B cell (primary cell): ENCODE measurements at regions not wholly inside any gene's neighbourhood (a gene's known extent, or its start where the extent isn't known, plus 50 kb on each side); places are given as distances from the start of the nearest gene placed in this dataset.

ENCODE experiments used
- ATAC-seq: fragments of 200-7000 bp; cut with Tn5 transposase; one replicate; pipeline ENCODE4 v1.10.0; 2021; ENCODE audit warnings: low read depth, mild to moderate bottlenecking, moderate number of reproducible peaks, moderate library complexity
- CTCF ChIA-PET: fragments of 350-600 bp; sonication (Branson Sonifier 250); formaldehyde crosslinking; loops from one replicate; lab custom pipeline; 2021; ENCODE audit warnings: antibody characterized with exemption, inconsistent platforms; lab: Charles Lee
- POLR2A ChIA-PET: fragments of 350-600 bp; sonication (Branson Sonifier 250); formaldehyde crosslinking; loops from one replicate; lab custom pipeline; 2021; ENCODE audit warnings: antibody characterized with exemption; lab: Charles Lee
- DNase-seq: peaks from one replicate; pipeline ENCODE4 v3.0.0; 2013
- H2AFZ ChIP-seq: 2 replicates; pipeline ENCODE4 v1.6.1; 2012; ENCODE audit warnings: mild to moderate bottlenecking, low read depth, low read length; ENCODE audit not compliant: insufficient read depth, poor library complexity, severe bottlenecking
- H3K27ac ChIP-seq, 2 donors: 1 replicate in 1 of 2; 2 replicates in 1 of 2; pipeline ENCODE4 v1.5.1; 2012 to 2013; ENCODE audit warnings: low read length in 2 of 2, mild to moderate bottlenecking in 2 of 2, moderate library complexity in 1 of 2
- H3K27me3 ChIP-seq, 4 experiments: fragments of 200-600 bp in 1 of 4; sonication (generic) in 1 of 4; replicated peaks in 1 of 4; 1 replicate in 2 of 4; 2 replicates in 2 of 4; pipeline versions ENCODE4 v1.6.1 to v1.7.0; 2013 to 2016; ENCODE audit warnings: low read length in 3 of 4, mild to moderate bottlenecking in 2 of 4, mixed read lengths in 1 of 4, moderate library complexity in 1 of 4; ENCODE audit not compliant: insufficient read depth in 4 of 4, control insufficient read depth in 3 of 4; ENCODE audit errors: control extremely low read depth in 1 of 4
- H3K36me3 ChIP-seq, 2 experiments: replicated peaks in 1 of 2; 1 replicate in 1 of 2; 2 replicates in 1 of 2; pipeline versions ENCODE4 v1.6.1 to v1.7.1; 2013; ENCODE audit warnings: low read length in 1 of 2; ENCODE audit not compliant: insufficient read depth in 2 of 2, control insufficient read depth in 1 of 2; ENCODE audit errors: control extremely low read depth in 1 of 2, extremely low read depth in 1 of 2
- H3K4me1 ChIP-seq, 2 donors: fragments of 200-600 bp in 1 of 2; sonication (generic) in 1 of 2; 1 replicate in 1 of 2; 2 replicates in 1 of 2; pipeline versions ENCODE4 v1.5.1 to v1.6.1; 2013 to 2017; ENCODE audit warnings: low read length in 2 of 2; ENCODE audit not compliant: control insufficient read depth in 2 of 2, insufficient read depth in 2 of 2
- H3K4me2 ChIP-seq: replicated peaks from 2 replicates; pipeline ENCODE3; 2012; ENCODE audit warnings: mild to moderate bottlenecking, low read depth, low read length; ENCODE audit not compliant: poor library complexity, severe bottlenecking
- H3K4me3 ChIP-seq, 5 experiments: fragments of 200-600 bp in 1 of 5; sonication (generic) in 1 of 5; 1 replicate in 3 of 5; 2 replicates in 2 of 5; pipeline versions ENCODE4 v1.5.1 to v1.7.0; 2011 to 2016; ENCODE audit warnings: low read length in 4 of 5, mild to moderate bottlenecking in 4 of 5, low read depth in 2 of 5, control low read depth in 1 of 5, moderate library complexity in 1 of 5; ENCODE audit not compliant: insufficient read depth in 1 of 5; ENCODE audit errors: control extremely low read depth in 1 of 5, extremely low read depth in 1 of 5
- H3K79me2 ChIP-seq: fragments of 200-600 bp; sonication (generic); one replicate; pipeline ENCODE4 v1.6.0; 2016; ENCODE audit warnings: low read length; ENCODE audit not compliant: control insufficient read depth, insufficient read depth
- H3K9ac ChIP-seq: fragments of 200-600 bp; sonication (generic); 2 replicates; pipeline ENCODE4 v1.6.1; 2017; ENCODE audit warnings: mild to moderate bottlenecking, low read length, moderate library complexity
- H3K9me3 ChIP-seq, 3 donors: one replicate each; pipeline versions ENCODE4 v1.6.1 to v1.7.1; 2013; ENCODE audit warnings: low read length in 2 of 3; ENCODE audit not compliant: control insufficient read depth in 2 of 3, insufficient read depth in 1 of 3; ENCODE audit errors: control extremely low read depth in 1 of 3
- H4K20me1 ChIP-seq: 2 replicates; pipeline ENCODE4 v1.6.0; 2012; ENCODE audit warnings: mild to moderate bottlenecking, low read length; ENCODE audit not compliant: insufficient read depth, control insufficient read depth, poor library complexity, severe bottlenecking
- H3K27ac Mint-ChIP-seq: one replicate; pipeline ENCODE4 v1.8.0; 2021; ENCODE audit warnings: mixed read lengths
- H3K27me3 Mint-ChIP-seq: one replicate; pipeline ENCODE4 v1.8.0; 2021; ENCODE audit warnings: mixed read lengths
- H3K4me1 Mint-ChIP-seq: one replicate; pipeline ENCODE4 v1.8.0; 2021; ENCODE audit warnings: mixed read lengths
- H3K4me3 Mint-ChIP-seq: one replicate; pipeline ENCODE4 v1.8.0; 2021; ENCODE audit warnings: mixed read lengths
- H3K9me3 Mint-ChIP-seq: one replicate; pipeline ENCODE4 v1.8.0; 2022; ENCODE audit warnings: mixed read lengths; ENCODE audit not compliant: insufficient read depth
- CTCF ChIP-seq: fragments of 200-600 bp; IDR thresholded peaks from one replicate; pipeline ENCODE4 v1.8.0; 2022; ENCODE audit warnings: antibody characterized with exemption, mild to moderate bottlenecking
- EZH2 ChIP-seq: IDR thresholded peaks from 2 replicates; pipeline ENCODE4 v1.6.1; 2012; ENCODE audit warnings: borderline replicate concordance, low read depth, mild to moderate bottlenecking, moderate library complexity, low read length; ENCODE audit not compliant: insufficient read depth, poor library complexity, severe bottlenecking
- WGBS: methylation state at CpG from one replicate; pipeline ENCODE4 v1.1.5; 2013; ENCODE audit warnings: missing lambda C conversion rate; ENCODE audit not compliant: insufficient coverage; 5-methylcytosine and 5-hydroxymethylcytosine counted together
- intact Hi-C: fragments of 100-400 bp; cut with micrococcal nuclease; formaldehyde crosslinking; loops from one replicate; pipeline ENCODE4 v1.10.0; 2022

- 100% methylated on average over 3 of the region's 4 CpGs for WGBS
- no peak for ATAC-seq
- ChIA-PET POLR2A (no interaction called here), CTCF (no interaction called here)
- Histone ChIP-seq H3K27me3 (peaks cover 0 to 4% (median under 1%) of the 10 kb centered on the region in 4 experiments), H3K36me3 (no peaks in the 10 kb centered on the region), H3K79me2 (no peaks in the 10 kb centered on the region), H3K4me2 (no peak overlapping the region), H3K9ac (no peak overlapping the region), H3K9me3 (no peaks in the 10 kb centered on the region), H2AFZ (no peak overlapping the region), H3K4me3 (no peak overlapping the region), H3K4me1 (no peaks in the 10 kb centered on the region), H4K20me1 (no peaks in the 10 kb centered on the region), H3K27ac (no peak overlapping the region)
- TF ChIP-seq CTCF, result no peak
- TF ChIP-seq EZH2, result no peak
- no peaks in the 10 kb centered on the region for H3K4me1 Mint-ChIP-seq
- H3K9me3 Mint-ChIP-seq, result no peaks in the 10 kb centered on the region
- intact Hi-C loops, result no loop called here
- no peak overlapping the region for H3K4me3 Mint-ChIP-seq
- peaks cover 9% of the 10 kb centered on the region for H3K27me3 Mint-ChIP-seq
- no peak overlapping the region for H3K27ac Mint-ChIP-seq
- no peak for DNase-seq
These were observed 320.5 kb upstream of the UMPS start for GRCh38 chr3:124409650-124410275.

GRCh38 chr3:124410471-124410870 lies 319.8 kb upstream of the UMPS start:
- Histone ChIP-seq H3K27ac (no peak overlapping the region), H3K4me3 (no peak overlapping the region), H3K27me3 (peaks cover 0 to 4% (median under 1%) of the 10 kb centered on the region in 4 experiments), H3K9me3 (no peaks in the 10 kb centered on the region), H3K9ac (no peak overlapping the region), H3K36me3 (no peaks in the 10 kb centered on the region), H3K4me2 (no peak overlapping the region), H2AFZ (no peak overlapping the region), H4K20me1 (no peaks in the 10 kb centered on the region), H3K4me1 (no peaks in the 10 kb centered on the region), H3K79me2 (no peaks in the 10 kb centered on the region)
- intact Hi-C loops, result no loop called here
- ChIA-PET POLR2A (no interaction called here), CTCF (no interaction called here)
- no peak overlapping the region for H3K27ac Mint-ChIP-seq
- H3K9me3 Mint-ChIP-seq, result no peaks in the 10 kb centered on the region
- no peak overlapping the region for H3K4me3 Mint-ChIP-seq
- H3K4me1 Mint-ChIP-seq, result no peaks in the 10 kb centered on the region
- DNase-seq (no peak), ATAC-seq (no peak)
- peaks cover 5% of the 10 kb centered on the region for H3K27me3 Mint-ChIP-seq
- no CpG with 5 or more reads among the region's 3 CpGs for WGBS
- TF ChIP-seq CTCF (no peak), EZH2 (no peak)
